GM13976 (cell line): ENCODE measurements at regions not wholly inside any gene's neighbourhood (a gene's known extent, or its start where the extent isn't known, plus 50 kb on each side); places are given as distances from the start of the nearest gene placed in this dataset.

Source experiments
- DNase-seq: peaks from one replicate; pipeline ENCODE4 v3.0.0; 2012; ENCODE audit warnings: low spot score
- CTCF ChIP-seq: IDR thresholded peaks from 2 replicates; pipeline ENCODE4 v1.5.1; 2012; ENCODE audit warnings: borderline replicate concordance, mild to moderate bottlenecking; ENCODE audit not compliant: insufficient read depth; ENCODE audit errors: extremely low read depth, missing control alignments, control extremely low read depth
- in situ Hi-C: fragments of 300-500 bp; cut with MboI; formaldehyde crosslinking; loops from one replicate; pipeline ENCODE4 v1.12.0; 2022; ENCODE audit warnings: low sequenced_read_pairs, mixed read lengths, inconsistent platforms; ENCODE audit not compliant: unreplicated experiment

GRCh38 chr2:508121-508520 lies 169.1 kb downstream of the TMEM18 start:
- TF ChIP-seq CTCF, result no peak
- in situ Hi-C loops, result no loop called here
- DNase-seq, result no peak

DNA sequence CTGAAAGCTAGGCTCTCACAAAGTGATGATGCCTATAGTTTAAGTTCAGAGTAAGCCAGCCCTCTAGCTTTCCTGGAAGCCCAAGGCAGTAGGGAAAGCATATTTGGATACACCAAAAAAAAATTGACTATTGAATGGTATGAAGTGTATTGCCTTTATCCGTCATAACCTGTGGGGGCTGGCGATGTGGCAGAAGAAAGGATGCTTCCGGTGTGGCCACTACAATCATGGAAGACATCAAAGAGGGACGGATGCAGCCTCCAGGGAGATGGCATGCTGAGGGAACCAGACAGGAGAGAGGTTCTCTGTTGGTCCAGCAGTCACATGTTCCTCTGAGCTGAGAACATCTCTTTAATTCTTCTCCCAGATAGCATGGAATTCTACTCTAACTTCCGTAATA lies 170.3 kb downstream of the TMEM18 start:
- no peak for DNase-seq
- in situ Hi-C loops, result no loop called here
- no peak for TF ChIP-seq CTCF

DNA sequence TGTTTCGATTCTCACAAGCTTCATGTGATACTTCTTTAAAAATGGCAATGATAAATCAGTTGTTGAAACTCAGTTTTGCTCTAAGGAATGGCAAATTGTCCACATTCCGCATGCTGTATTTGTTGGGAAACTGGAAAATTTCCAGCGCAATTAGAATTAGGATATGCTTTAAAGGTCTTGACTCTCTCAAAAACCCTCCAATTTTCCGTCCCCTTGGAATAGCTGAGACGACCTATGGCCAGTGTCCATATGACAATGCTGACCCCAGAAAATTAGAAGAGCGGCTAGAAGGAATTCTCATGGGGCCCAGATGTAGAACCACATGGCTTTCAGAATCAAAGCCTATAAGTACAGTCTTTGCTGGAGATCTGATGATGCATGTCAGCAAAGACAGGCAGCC lies 170.8 kb downstream of the TMEM18 start:
- in situ Hi-C loops, result no loop called here
- DNase-seq, result no peak
- no peak for TF ChIP-seq CTCF

DNA sequence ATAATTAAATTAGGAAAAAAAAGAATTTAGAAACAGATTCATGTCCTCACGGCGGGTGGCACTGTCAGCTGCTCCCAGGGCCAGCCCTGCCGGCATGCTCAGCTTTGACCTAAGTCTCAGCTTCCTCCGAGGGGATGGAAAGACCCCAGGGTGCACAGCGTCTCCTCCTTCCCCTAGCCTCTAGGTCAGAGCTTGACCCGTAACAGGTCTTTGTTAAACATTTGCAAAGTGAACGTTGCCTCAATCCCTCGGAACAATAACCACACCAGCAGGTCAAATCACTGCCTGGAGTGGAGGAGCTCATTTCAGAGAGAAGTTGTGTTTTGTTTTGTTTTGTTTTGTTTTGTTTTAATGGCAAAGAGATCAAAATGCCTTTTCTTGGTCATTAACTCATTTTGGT lies 171.3 kb downstream of the TMEM18 start:
- in situ Hi-C loops, result no loop called here

DNA sequence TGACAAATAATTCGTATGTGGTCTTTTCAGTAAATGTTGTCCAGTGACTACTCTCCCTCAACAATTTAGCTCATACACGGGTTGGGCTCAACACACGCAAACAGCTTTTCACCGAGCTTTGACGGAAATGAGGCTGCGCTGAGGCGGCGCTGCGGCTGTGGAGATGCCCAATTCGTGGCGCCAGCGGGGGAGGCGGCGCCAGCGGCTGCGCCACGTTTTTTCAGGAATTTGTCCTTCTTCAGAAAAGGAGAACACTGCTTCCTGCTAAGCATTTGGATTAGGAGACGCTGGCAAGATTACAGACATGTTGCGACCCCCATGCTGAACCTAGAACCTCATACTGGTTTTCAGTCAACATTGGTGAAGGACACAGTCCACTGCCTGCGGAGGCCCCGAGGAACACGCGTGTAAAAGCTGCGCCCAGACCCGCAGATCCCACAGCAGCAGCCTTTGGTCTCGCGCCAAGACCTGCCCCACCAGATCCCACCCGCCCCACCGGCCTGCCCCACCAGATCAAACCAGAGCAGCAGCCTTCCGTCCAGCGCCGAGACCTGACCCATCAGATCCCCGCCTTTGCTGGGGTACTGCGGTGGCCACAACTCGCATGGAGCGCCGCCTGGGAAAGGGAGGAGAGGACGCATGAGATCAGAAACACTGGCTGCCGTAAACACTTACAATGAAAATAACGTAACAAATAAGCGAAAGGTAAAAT lies 173.8 kb downstream of the TMEM18 start:
- in situ Hi-C loops, result no loop called here
- DNase-seq, result no peak
- no peak for TF ChIP-seq CTCF

More for the DNA sequence above, 171.3 kb downstream of the TMEM18 start:
- TF ChIP-seq CTCF, result no peak
- DNase-seq, result no peak

GRCh38 chr2:502831-503230 lies 174.4 kb downstream of the TMEM18 start:
- in situ Hi-C loops, result no loop called here
- TF ChIP-seq CTCF, result no peak
- no peak for DNase-seq

- in situ Hi-C loops, result no loop called here
- no peak for TF ChIP-seq CTCF
- no peak for DNase-seq
Observed at GRCh38 chr2:501667-502066, 175.5 kb downstream of the TMEM18 start.
